ENCODE measurements at regions not wholly inside any gene's neighbourhood (a gene's known extent, or its start where the extent isn't known, plus 50 kb on each side); places are given as distances from the start of the nearest gene placed in this dataset.
"Not testable (repeated sequence)": the region's sequence is repeated elsewhere in the genome, so short reads cannot be mapped to it uniquely, and the experiment has no call there.

DNA sequence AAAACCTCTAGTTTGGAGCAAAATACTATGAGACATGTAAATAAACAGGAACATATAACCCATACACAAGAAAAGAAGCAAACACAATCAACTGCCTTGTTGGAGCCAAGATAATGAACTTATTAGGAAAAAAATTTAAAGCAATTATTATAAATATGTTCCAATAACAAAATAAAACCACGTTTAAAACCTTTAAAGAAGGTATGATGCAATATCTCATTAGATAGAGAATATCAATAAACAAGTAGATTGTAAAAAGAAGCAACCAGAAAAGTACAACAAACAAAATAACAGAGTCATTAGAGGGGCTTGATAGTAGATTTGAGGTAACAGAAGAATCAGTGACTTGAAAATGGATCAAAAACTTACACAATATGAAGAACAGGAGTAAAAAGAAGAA lies 327.0 kb upstream of the PCDH9 start:
- Histone ChIP-seq H3K27ac (ENCODE audit: low read depth, low read length, severe bottlenecking) (no peak overlapping the region), H3K9me3 (ENCODE audit: control insufficient read depth, low read length) (peaks cover 4% of the 10 kb centered on the region), H3K4me1 (ENCODE audit: control insufficient read depth, insufficient read depth, low read length, poor library complexity, severe bottlenecking) (no peaks in the 10 kb centered on the region), H3K4me3 (ENCODE audit: extremely low read depth, insufficient read depth, low read length, poor library complexity, severe bottlenecking) (no peak overlapping the region), H3K36me3 (ENCODE audit: control insufficient read depth, insufficient read depth, low read length) (no peaks in the 10 kb centered on the region)
- no CpG with 5 or more reads among the region's 1 CpG for WGBS, 2 experiments (ENCODE audit: insufficient coverage in 2 of 2)

DNA sequence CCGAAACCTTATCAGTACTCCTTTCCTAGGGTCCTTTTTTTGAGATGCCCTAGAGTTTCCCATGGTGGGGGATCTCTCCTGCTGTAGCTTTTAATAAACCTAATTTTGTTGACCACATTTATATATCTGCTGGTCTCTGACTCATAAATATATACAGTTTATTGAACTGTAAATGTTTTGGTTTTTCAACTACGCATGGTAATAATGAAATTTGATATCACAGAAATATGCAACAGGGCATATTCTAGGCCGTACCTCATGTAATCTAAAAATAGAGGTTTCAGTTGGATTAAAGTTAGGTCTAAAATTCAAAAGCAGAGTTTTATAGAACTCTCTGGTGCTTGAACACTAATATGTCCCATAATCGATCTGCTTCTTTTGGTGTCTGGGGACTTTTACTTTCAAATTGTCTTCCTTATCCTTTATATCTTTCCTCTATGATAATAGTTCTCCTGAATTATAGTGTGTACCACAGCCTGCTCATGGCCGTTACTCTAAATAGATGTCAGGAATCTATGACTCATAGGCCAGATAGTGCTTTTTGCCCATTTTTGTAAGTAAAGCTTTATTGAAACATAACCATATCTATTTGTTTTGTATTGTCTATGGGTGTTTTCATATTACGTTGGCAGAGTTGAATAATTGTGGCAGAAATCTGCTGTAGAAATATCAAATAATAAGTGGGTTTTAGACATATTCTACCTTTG lies 324.8 kb upstream of the PCDH9 start:
- WGBS, 2 experiments (ENCODE audit: insufficient coverage in 2 of 2): 88 to 100% methylated on average over 1 of the region's 6 CpGs
- no peaks in the 10 kb centered on the region for H3K36me3 ChIP-seq (ENCODE audit: control insufficient read depth, insufficient read depth, low read length)
- H3K9me3 ChIP-seq (ENCODE audit: control insufficient read depth, low read length): peaks cover 4% of the 10 kb centered on the region
- no peaks in the 10 kb centered on the region for H3K4me1 ChIP-seq (ENCODE audit: control insufficient read depth, insufficient read depth, low read length, poor library complexity, severe bottlenecking)
- H3K4me3 ChIP-seq (ENCODE audit: extremely low read depth, insufficient read depth, low read length, poor library complexity, severe bottlenecking): no peak overlapping the region
- no peak overlapping the region for H3K27ac ChIP-seq (ENCODE audit: low read depth, low read length, severe bottlenecking)

DNA sequence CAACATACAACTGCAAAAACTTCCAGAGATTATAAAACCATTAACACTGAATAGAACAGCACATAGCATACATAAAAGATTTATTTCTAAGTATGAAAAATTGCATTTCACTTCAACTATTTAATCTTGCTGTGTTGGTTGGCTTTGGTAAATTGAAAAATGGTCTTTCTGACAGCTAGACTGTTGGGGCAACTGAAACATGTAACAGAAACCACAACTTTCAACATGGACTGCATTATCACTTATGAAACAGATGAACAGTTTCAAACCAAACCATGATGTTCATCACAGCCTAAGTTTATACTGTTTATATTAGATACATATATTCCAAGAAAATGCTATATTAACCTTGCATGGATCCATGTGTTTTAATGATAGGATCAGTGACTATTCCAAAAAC lies 324.1 kb upstream of the PCDH9 start:
- H3K9me3 ChIP-seq (ENCODE audit: control insufficient read depth, low read length): peaks cover 4% of the 10 kb centered on the region
- H3K4me1 ChIP-seq (ENCODE audit: control insufficient read depth, insufficient read depth, low read length, poor library complexity, severe bottlenecking): no peaks in the 10 kb centered on the region
- no peak overlapping the region for H3K27ac ChIP-seq (ENCODE audit: low read depth, low read length, severe bottlenecking)
- H3K4me3 ChIP-seq (ENCODE audit: extremely low read depth, insufficient read depth, low read length, poor library complexity, severe bottlenecking): no peak overlapping the region
- H3K36me3 ChIP-seq (ENCODE audit: control insufficient read depth, insufficient read depth, low read length): no peaks in the 10 kb centered on the region

DNA sequence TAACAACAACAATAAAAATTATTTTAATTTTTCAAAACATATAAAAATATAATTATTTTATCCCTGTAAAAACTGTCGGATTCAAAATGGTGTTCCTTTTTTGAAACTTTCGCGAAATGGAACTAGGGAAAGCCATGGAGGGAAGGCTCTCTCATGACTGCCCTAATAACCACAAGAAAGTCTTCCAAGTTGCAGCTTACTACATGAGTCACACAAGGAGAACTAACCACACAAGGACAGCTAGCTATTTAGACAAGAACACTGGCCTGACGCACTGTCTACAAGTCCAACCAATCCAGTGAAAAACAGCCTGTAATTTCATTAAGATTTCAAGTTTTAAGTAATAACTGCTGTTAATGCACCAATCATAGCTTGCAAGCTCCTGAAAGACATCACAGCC lies 319.2 kb upstream of the PCDH9 start:
- Histone ChIP-seq H3K9me3 (ENCODE audit: control insufficient read depth, low read length) (no peaks in the 10 kb centered on the region), H3K36me3 (ENCODE audit: control insufficient read depth, insufficient read depth, low read length) (no peaks in the 10 kb centered on the region), H3K27ac (ENCODE audit: low read depth, low read length, severe bottlenecking) (no peak overlapping the region), H3K4me3 (ENCODE audit: extremely low read depth, insufficient read depth, low read length, poor library complexity, severe bottlenecking) (no peak overlapping the region), H3K4me1 (ENCODE audit: control insufficient read depth, insufficient read depth, low read length, poor library complexity, severe bottlenecking) (no peaks in the 10 kb centered on the region)
- WGBS, 2 experiments (ENCODE audit: insufficient coverage in 2 of 2): 94% methylated on average over 3 of the region's 4 CpGs; no CpG with 5 or more reads in 1 of the 2 experiments

DNA sequence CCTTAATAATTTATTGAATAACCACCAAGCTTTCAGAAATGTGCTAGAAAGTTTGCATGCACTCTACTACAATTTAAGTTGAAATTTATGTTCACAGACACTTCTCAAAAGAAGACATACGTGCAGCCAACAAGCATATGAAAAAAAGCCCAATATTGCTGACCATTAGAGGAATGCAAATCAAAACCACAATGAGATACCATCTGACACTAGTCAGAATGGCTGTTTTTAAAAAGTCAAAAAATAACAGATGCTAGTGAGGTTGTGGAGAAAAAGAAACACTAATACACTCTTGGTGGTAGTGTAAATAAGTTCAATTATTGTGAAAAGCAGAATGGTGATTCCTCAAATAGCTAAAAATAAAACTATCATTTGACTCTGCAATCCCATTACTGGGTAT lies 308.8 kb upstream of the PCDH9 start:
- H3K4me3 ChIP-seq (ENCODE audit: extremely low read depth, insufficient read depth, low read length, poor library complexity, severe bottlenecking): no peak overlapping the region
- H3K4me1 ChIP-seq (ENCODE audit: control insufficient read depth, insufficient read depth, low read length, poor library complexity, severe bottlenecking): no peaks in the 10 kb centered on the region
- H3K27ac ChIP-seq (ENCODE audit: low read depth, low read length, severe bottlenecking): no peak overlapping the region
- H3K36me3 ChIP-seq (ENCODE audit: control insufficient read depth, insufficient read depth, low read length): no peaks in the 10 kb centered on the region
- 71% methylated on average over 1 of the region's 1 CpG; no CpG with 5 or more reads in 1 of the 2 experiments for WGBS, 2 experiments (ENCODE audit: insufficient coverage in 2 of 2)
- H3K9me3 ChIP-seq (ENCODE audit: control insufficient read depth, low read length): no peaks in the 10 kb centered on the region

DNA sequence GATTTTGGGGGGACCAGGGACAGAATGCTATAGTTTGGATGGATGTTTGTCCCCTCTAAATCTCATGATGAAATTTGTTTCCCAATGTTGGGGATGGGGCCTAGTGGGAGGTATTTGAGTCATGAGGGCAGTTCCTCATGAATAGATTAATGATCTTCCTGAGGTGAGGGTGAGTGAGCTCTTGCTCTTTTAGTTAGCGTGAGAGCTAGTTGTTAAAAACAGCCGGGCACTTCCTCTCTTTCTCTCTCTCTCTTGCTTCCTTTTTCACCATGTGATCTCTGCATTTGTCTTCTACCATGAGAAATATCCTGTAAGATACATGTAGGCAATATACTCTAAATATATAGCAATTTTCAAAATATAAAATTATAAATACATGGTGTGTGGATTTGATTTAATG lies 290.8 kb upstream of the PCDH9 start:
- Histone ChIP-seq H3K9me3 (ENCODE audit: control insufficient read depth, low read length) (no peaks in the 10 kb centered on the region), H3K27ac (ENCODE audit: low read depth, low read length, severe bottlenecking) (no peak overlapping the region), H3K4me3 (ENCODE audit: extremely low read depth, insufficient read depth, low read length, poor library complexity, severe bottlenecking) (no peak overlapping the region), H3K36me3 (ENCODE audit: control insufficient read depth, insufficient read depth, low read length) (no peaks in the 10 kb centered on the region), H3K4me1 (ENCODE audit: control insufficient read depth, insufficient read depth, low read length, poor library complexity, severe bottlenecking) (no peaks in the 10 kb centered on the region)
- no CpG with 5 or more reads among the region's 2 CpGs for WGBS, 2 experiments (ENCODE audit: insufficient coverage in 2 of 2)

DNA sequence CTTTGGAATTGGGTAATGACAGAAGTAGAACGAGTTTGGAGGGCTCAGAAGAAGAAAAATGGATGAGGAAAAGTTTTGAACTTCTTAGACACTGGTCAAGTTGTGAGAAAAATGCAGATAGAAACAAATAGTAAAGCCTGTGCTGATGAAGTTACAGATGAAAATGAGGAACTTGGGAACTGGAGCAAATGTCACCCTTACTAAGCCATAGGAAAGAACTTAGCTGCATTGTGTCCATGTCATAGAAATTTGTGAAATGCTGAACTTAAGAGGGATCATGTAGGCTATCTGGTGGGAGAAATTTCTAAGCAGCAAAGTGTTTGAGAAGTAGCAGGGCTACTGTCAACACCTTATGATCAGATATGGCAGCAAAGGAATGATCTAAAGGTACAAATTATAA lies 289.2 kb upstream of the PCDH9 start:
- Histone ChIP-seq H3K4me3 (ENCODE audit: extremely low read depth, insufficient read depth, low read length, poor library complexity, severe bottlenecking) (no peak overlapping the region), H3K36me3 (ENCODE audit: control insufficient read depth, insufficient read depth, low read length) (no peaks in the 10 kb centered on the region), H3K4me1 (ENCODE audit: control insufficient read depth, insufficient read depth, low read length, poor library complexity, severe bottlenecking) (no peaks in the 10 kb centered on the region), H3K27ac (ENCODE audit: low read depth, low read length, severe bottlenecking) (no peak overlapping the region), H3K9me3 (ENCODE audit: control insufficient read depth, low read length) (no peaks in the 10 kb centered on the region)
- 82 to 91% methylated on average over 1 of the region's 1 CpG for WGBS, 2 experiments (ENCODE audit: insufficient coverage in 2 of 2)

DNA sequence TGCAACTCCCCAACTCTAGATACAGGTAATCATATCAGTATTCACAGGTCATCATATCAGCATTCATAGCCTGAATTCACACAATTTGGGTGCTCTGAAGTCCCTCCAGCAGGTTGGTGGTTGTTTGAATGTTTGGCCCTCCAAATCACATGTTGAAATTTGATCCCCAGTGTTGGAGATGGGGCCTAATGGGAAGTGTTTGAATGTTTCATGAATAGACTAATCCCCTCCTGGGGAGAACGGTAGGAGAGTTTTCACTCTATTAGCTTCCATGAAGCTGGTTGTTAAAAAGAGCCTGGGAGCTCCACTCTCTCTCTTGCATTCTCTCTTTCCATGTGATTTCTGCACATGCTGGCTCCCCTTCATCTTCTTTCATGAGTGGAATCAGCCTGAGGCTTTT lies 288.6 kb upstream of the PCDH9 start:
- H3K4me1 ChIP-seq (ENCODE audit: control insufficient read depth, insufficient read depth, low read length, poor library complexity, severe bottlenecking): no peaks in the 10 kb centered on the region
- H3K36me3 ChIP-seq (ENCODE audit: control insufficient read depth, insufficient read depth, low read length): no peaks in the 10 kb centered on the region
- WGBS, 2 experiments (ENCODE audit: insufficient coverage in 2 of 2): 20% methylated on average over 1 of the region's 1 CpG; no CpG with 5 or more reads in 1 of the 2 experiments
- no peak overlapping the region for H3K4me3 ChIP-seq (ENCODE audit: extremely low read depth, insufficient read depth, low read length, poor library complexity, severe bottlenecking)
- no peak overlapping the region for H3K27ac ChIP-seq (ENCODE audit: low read depth, low read length, severe bottlenecking)
- no peaks in the 10 kb centered on the region for H3K9me3 ChIP-seq (ENCODE audit: control insufficient read depth, low read length)

DNA sequence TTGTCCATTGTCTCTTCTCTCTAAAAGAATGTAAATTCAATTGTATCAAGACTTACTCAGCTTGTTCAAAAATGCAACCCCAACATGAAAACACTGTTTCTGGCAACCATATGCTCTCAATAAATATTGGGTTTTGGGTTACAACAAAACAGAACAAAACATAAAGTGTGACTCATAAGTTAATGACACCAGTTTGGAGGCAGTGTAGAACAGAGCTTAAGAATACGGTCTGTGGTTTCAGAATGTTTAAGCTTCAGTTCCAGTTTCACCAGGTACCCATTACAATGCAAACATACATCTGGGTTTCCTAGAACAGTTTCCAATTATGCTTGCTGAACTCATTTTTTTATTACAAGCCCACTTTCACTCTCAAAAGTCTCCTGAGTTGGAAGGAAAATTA lies 285.8 kb upstream of the PCDH9 start:
- WGBS, 2 experiments (ENCODE audit: insufficient coverage in 2 of 2): 67 to 100% methylated on average over 1 of the region's 1 CpG

DNA sequence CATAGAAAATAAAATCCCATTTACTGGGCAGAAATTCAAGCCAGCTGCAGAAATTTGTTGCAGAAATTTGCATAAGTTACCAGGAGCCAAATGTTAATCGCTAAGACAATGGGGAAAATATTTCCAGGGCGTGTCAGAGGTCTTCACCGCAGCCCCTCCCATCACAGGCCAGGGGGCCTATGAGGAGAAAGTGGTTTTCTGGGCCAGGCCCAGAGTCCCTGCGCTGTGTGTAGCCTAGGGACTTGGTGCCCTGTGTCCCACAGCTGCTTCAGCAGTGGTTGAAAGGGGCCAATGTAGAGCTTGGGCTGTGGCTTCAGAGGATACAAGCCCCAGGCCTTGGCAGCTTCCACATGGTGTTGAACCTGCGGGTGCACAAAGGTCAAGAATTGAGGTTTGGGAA lies 278.9 kb upstream of the PCDH9 start:
- H3K36me3 ChIP-seq (ENCODE audit: control insufficient read depth, insufficient read depth, low read length): no peaks in the 10 kb centered on the region
- H3K4me3 ChIP-seq (ENCODE audit: extremely low read depth, insufficient read depth, low read length, poor library complexity, severe bottlenecking): no peak overlapping the region
- WGBS, 2 experiments (ENCODE audit: insufficient coverage in 2 of 2): 90 to 92% methylated on average over 2 to 4 of the region's 5 CpGs
- no peaks in the 10 kb centered on the region for H3K4me1 ChIP-seq (ENCODE audit: control insufficient read depth, insufficient read depth, low read length, poor library complexity, severe bottlenecking)
- no peak overlapping the region for H3K27ac ChIP-seq (ENCODE audit: low read depth, low read length, severe bottlenecking)
- H3K9me3 ChIP-seq (ENCODE audit: control insufficient read depth, low read length): no peaks in the 10 kb centered on the region

More for the DNA sequence above, 285.8 kb upstream of the PCDH9 start:
- Histone ChIP-seq H3K4me3 (ENCODE audit: extremely low read depth, insufficient read depth, low read length, poor library complexity, severe bottlenecking) (no peak overlapping the region), H3K9me3 (ENCODE audit: control insufficient read depth, low read length) (no peaks in the 10 kb centered on the region), H3K4me1 (ENCODE audit: control insufficient read depth, insufficient read depth, low read length, poor library complexity, severe bottlenecking) (no peaks in the 10 kb centered on the region), H3K36me3 (ENCODE audit: control insufficient read depth, insufficient read depth, low read length) (no peaks in the 10 kb centered on the region), H3K27ac (ENCODE audit: low read depth, low read length, severe bottlenecking) (no peak overlapping the region)

DNA sequence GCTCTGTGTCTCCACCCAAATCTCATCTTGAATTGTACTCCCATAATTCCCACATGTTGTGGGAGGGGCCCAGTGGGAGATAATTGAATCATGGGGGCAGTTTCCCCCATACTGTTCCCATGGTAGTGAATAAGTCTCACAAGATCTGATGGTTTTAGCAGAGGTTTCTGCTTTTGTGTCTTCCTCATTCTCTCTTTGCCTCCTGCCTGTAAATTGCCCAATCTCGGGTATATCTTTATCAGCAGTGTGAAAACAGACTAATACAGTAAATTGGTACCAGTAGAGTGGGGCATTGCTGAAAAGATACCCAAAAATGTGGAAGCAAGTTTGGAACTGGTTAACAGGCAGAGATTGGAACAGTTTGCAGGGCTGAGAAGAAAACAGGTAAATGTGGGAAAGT lies 278.1 kb upstream of the PCDH9 start:
- H3K4me3 ChIP-seq (ENCODE audit: extremely low read depth, insufficient read depth, low read length, poor library complexity, severe bottlenecking); H3K36me3 ChIP-seq (ENCODE audit: control insufficient read depth, insufficient read depth, low read length); H3K9me3 ChIP-seq (ENCODE audit: control insufficient read depth, low read length); H3K27ac ChIP-seq (ENCODE audit: low read depth, low read length, severe bottlenecking); H3K4me1 ChIP-seq (ENCODE audit: control insufficient read depth, insufficient read depth, low read length, poor library complexity, severe bottlenecking): not testable (repeated sequence)
- no CpG with 5 or more reads among the region's 1 CpG for WGBS, 2 experiments (ENCODE audit: insufficient coverage in 2 of 2)

Data from mesodermal cell (in vitro differentiated cells).